CD4-positive, CD25-positive, alpha-beta regulatory T cell (primary cell): ENCODE measurements at regions not wholly inside any gene's neighbourhood (a gene's known extent, or its start where the extent isn't known, plus 50 kb on each side); places are given as distances from the start of the nearest gene placed in this dataset.

Experiments used
- ATAC-seq, 2 donors: fragments of 150-1000 bp; cut with Tn5 transposase; one replicate each; pipeline ENCODE4 v1.10.0; 2021; ENCODE audit warnings: low read depth in 2 of 2, moderate number of reproducible peaks in 2 of 2, moderate library complexity in 1 of 2
- DNase-seq, 3 donors: peaks; one replicate each; pipeline versions ENCODE4 v3.0.0 to v3.0.0-alpha.2; 2012 to 2022; ENCODE audit warnings: mixed read lengths in 1 of 3
- H3K27ac ChIP-seq: one replicate; pipeline ENCODE4 v1.7.0; 2013; ENCODE audit warnings: mild to moderate bottlenecking, low read length; ENCODE audit not compliant: insufficient read depth, poor library complexity, severe bottlenecking
- H3K27me3 ChIP-seq: one replicate; pipeline ENCODE4 v1.7.0; 2013; ENCODE audit warnings: low read length; ENCODE audit not compliant: control insufficient read depth, insufficient read depth
- H3K36me3 ChIP-seq: one replicate; pipeline ENCODE4 v1.7.0; 2013; ENCODE audit warnings: mild to moderate bottlenecking, low read length, moderate library complexity; ENCODE audit not compliant: control insufficient read depth, insufficient read depth
- H3K4me1 ChIP-seq: 2 replicates; pipeline ENCODE4 v1.7.0; 2013; ENCODE audit warnings: mild to moderate bottlenecking, low read length; ENCODE audit not compliant: insufficient read depth, control insufficient read depth, poor library complexity, severe bottlenecking
- H3K4me3 ChIP-seq: one replicate; pipeline ENCODE4 v1.7.0; 2013; ENCODE audit warnings: low read depth, mild to moderate bottlenecking, low read length, moderate library complexity
- H3K9me3 ChIP-seq, 2 experiments: 1 replicate in 1 of 2; 2 replicates in 1 of 2; pipeline ENCODE4 v1.7.0; 2013; ENCODE audit warnings: low read length in 2 of 2, mild to moderate bottlenecking in 1 of 2, moderate library complexity in 1 of 2; ENCODE audit not compliant: control insufficient read depth in 2 of 2
- H3K27ac Mint-ChIP-seq, 3 donors: one replicate each; pipeline ENCODE4 v1.8.0; 2020 to 2022; ENCODE audit warnings: mild to moderate bottlenecking in 3 of 3, mixed read lengths in 3 of 3, moderate library complexity in 2 of 3
- H3K27me3 Mint-ChIP-seq: one replicate; pipeline ENCODE4 v1.8.0; 2022; ENCODE audit warnings: mild to moderate bottlenecking, mixed read lengths
- H3K36me3 Mint-ChIP-seq: one replicate; pipeline ENCODE4 v1.8.0; 2020; ENCODE audit warnings: mixed read lengths
- H3K4me1 Mint-ChIP-seq, 4 donors: one replicate each; pipeline ENCODE4 v1.8.0; 2020 to 2022; ENCODE audit warnings: mixed read lengths in 4 of 4, mild to moderate bottlenecking in 1 of 4
- H3K4me3 Mint-ChIP-seq, 4 donors: one replicate each; pipeline ENCODE4 v1.8.0; 2020 to 2022; ENCODE audit warnings: mild to moderate bottlenecking in 4 of 4, mixed read lengths in 4 of 4, moderate library complexity in 3 of 4
- H3K9me3 Mint-ChIP-seq, 7 donors: one replicate each; pipeline ENCODE4 v1.8.0; 2020 to 2022; ENCODE audit warnings: mixed read lengths in 7 of 7, mild to moderate bottlenecking in 3 of 7, moderate library complexity in 2 of 7

DNA sequence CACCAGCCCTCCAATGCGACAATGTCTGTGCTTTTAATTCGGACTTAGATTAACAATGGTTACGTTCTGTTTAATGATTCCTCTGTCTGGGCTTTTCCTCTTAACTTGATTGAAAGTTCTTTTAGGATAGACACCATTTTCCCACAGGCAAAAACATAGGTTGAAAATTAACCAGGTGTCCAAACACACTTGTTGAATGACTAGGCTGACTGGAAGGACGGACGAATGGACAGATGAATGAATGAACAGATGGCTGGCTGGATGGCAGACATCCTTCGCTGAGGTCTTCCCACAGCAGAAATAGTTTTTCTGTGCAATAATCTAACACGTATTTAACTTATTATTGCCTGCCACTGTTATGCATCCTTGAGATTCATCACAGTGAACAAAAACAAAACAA lies 298.8 kb downstream of the SRBD1 start:
- H3K27me3 ChIP-seq: no peaks in the 10 kb centered on the region
- no peak overlapping the region for H3K27ac ChIP-seq
- Mint-ChIP-seq H3K9me3 (peaks cover 0 to 2% (median 0%) of the 10 kb centered on the region in 7 donors), H3K4me3 (no peak overlapping the region), H3K36me3 (no peaks in the 10 kb centered on the region), H3K27ac (no peak overlapping the region), H3K4me1 (no peaks in the 10 kb centered on the region), H3K27me3 (no peaks in the 10 kb centered on the region)
- H3K36me3 ChIP-seq: no peaks in the 10 kb centered on the region
- ATAC-seq (no peak), DNase-seq (no peak)
- no peak overlapping the region for H3K4me3 ChIP-seq
- H3K9me3 ChIP-seq: no peaks in the 10 kb centered on the region
- no peaks in the 10 kb centered on the region for H3K4me1 ChIP-seq

DNA sequence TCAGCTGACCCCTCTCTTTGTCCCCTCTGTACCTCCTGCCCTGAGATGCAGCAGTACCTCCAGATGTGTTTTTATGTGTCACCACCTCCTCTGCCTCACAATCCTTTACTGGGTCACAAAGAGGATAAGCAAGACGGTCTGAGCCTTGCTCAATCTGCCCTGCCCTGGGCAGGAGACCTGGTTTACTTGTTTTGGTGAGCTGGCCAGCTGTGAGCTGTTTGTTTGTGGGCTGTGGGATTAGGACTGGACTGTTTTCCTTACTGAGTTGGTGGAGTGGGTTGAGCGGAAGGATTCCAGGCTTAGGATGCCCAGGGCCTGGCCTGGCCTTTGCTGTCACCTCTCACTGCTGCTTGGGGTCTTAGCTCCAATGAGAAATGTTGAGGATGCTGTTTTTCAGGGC lies 299.5 kb downstream of the SRBD1 start:
- Histone ChIP-seq H3K4me1 (no peaks in the 10 kb centered on the region), H3K27ac (no peak overlapping the region), H3K4me3 (no peak overlapping the region), H3K9me3 (no peaks in the 10 kb centered on the region), H3K27me3 (no peaks in the 10 kb centered on the region), H3K36me3 (no peaks in the 10 kb centered on the region)
- Mint-ChIP-seq H3K4me1 (no peaks in the 10 kb centered on the region), H3K4me3 (no peak overlapping the region), H3K27ac (no peak overlapping the region), H3K27me3 (no peaks in the 10 kb centered on the region), H3K9me3 (peaks cover 0 to 2% (median 0%) of the 10 kb centered on the region in 7 donors), H3K36me3 (no peaks in the 10 kb centered on the region)
- ATAC-seq (no peak), DNase-seq (no peak)

DNA sequence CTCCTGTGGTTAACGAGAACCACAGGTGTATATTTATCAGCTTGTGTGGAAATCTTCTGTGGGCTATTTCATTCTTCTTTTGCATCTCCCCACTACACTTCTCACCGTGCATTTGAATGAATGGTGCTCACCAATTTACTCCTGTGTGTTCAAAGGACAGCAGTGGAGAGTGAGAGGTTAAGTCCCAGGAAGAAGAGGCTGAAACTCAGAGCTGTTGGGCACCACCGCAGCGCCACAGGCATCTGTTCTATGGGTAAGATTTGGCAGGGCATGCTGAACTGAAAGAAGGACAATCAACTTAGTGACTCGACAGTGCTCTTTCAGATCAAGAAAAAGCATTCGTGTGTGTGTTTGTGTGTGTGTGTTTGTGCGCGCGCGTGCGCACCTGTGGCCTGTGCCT lies 297.9 kb upstream of the SIX2 start:
- no peaks in the 10 kb centered on the region for H3K4me1 ChIP-seq
- no peak overlapping the region for H3K27ac Mint-ChIP-seq
- H3K36me3 Mint-ChIP-seq: no peaks in the 10 kb centered on the region
- H3K36me3 ChIP-seq: no peaks in the 10 kb centered on the region
- H3K9me3 ChIP-seq: no peaks in the 10 kb centered on the region
- H3K27ac ChIP-seq: no peak overlapping the region
- H3K4me3 ChIP-seq: no peak overlapping the region
- H3K27me3 Mint-ChIP-seq: no peaks in the 10 kb centered on the region
- no peaks in the 10 kb centered on the region for H3K4me1 Mint-ChIP-seq
- H3K27me3 ChIP-seq: no peaks in the 10 kb centered on the region
- DNase-seq (no peak), ATAC-seq (no peak)
- H3K4me3 Mint-ChIP-seq: no peak overlapping the region
- H3K9me3 Mint-ChIP-seq: peaks cover 0 to 2% (median 0%) of the 10 kb centered on the region in 7 donors

DNA sequence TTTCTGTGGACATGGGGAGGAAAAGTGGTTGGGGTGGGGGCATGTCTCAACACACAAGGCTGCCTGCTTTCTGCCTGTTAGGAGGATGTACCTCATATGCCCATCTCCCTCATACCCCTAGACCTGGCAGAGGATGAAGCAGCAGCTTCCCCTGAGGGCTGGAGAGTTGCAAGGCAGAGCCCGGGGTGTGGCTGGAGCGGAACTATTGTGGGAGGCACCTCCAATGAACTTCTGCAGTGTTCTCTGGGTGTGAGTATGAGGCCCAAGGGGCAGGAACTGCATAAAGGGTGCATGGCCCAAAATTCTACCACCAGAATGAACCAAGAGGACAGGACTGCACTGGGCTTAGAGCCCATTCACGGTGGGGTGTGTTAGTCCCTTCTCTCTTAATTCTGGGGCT lies 296.3 kb upstream of the SIX2 start:
- H3K36me3 ChIP-seq: no peaks in the 10 kb centered on the region
- no peaks in the 10 kb centered on the region for H3K4me1 ChIP-seq
- peaks cover 0 to under 1% (median 0%) of the 10 kb centered on the region in 7 donors for H3K9me3 Mint-ChIP-seq
- H3K27ac ChIP-seq: no peak overlapping the region
- ATAC-seq: no peak
- no peaks in the 10 kb centered on the region for H3K36me3 Mint-ChIP-seq
- no peaks in the 10 kb centered on the region for H3K4me1 Mint-ChIP-seq
- H3K4me3 ChIP-seq: no peak overlapping the region
- H3K27ac Mint-ChIP-seq: no peak overlapping the region
- H3K27me3 Mint-ChIP-seq: no peaks in the 10 kb centered on the region
- H3K4me3 Mint-ChIP-seq: no peak overlapping the region
- DNase-seq: no peak
- H3K9me3 ChIP-seq: no peaks in the 10 kb centered on the region
- H3K27me3 ChIP-seq: no peaks in the 10 kb centered on the region

- no peak for DNase-seq
- H3K4me1 Mint-ChIP-seq: no peaks in the 10 kb centered on the region
- no peaks in the 10 kb centered on the region for H3K9me3 Mint-ChIP-seq
- no peak overlapping the region for H3K4me3 ChIP-seq
- H3K4me3 Mint-ChIP-seq: no peak overlapping the region
- H3K27me3 ChIP-seq: no peaks in the 10 kb centered on the region
- no peaks in the 10 kb centered on the region for H3K36me3 ChIP-seq
- H3K9me3 ChIP-seq: no peaks in the 10 kb centered on the region
- H3K27me3 Mint-ChIP-seq: no peaks in the 10 kb centered on the region
- no peak overlapping the region for H3K27ac ChIP-seq
- H3K27ac Mint-ChIP-seq: no peak overlapping the region
- H3K36me3 Mint-ChIP-seq: no peaks in the 10 kb centered on the region
- H3K4me1 ChIP-seq: no peaks in the 10 kb centered on the region
- no peak for ATAC-seq
Observed at GRCh38 chr2:45303417-45304202, 294.4 kb upstream of the SIX2 start.

DNA sequence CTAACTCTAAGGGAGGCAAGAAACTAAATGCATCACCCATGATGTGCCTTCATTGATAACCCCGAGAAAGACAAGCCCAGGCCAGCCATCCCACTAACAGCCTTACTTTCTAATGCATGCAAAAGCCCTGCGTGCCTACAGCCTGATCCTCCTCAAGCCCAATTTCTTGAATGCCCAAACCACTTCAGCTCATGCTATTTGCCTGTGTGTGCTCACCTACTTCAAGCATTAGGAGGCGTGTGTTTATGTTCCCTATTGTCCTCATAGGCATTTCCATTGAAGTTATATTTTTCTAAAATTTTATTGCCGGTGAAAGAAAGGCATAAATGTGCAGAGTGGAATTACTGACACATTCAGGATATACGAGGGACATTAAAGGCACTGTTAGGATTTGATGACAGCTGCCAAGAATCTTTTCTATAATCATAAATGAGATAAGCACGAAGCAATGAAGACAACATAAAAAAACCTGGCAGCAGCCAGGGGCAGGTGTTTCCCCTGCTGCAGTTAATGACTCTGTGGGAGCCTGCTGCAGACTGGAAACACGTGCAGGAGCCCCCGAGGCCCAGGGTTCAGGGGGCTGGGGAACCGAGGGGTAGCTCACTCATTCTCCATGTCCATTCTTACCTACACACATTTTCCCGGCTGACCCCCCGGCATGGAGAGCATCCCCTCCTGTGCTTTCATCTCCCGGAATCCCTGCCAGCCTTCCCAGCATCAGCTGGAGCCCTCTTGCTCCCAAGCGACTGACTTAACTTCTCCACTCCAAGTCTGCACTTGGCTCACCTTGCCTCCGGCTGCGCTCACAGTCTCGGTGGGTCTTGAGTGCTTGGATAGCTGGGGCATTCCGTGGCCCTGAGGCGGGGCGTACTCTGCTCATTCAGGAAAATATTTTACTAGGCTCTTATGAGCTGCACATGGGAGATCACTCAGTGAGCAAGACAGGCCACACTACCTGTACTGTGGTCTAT lies 292.3 kb upstream of the SIX2 start:
- Mint-ChIP-seq H3K4me3 (no peak overlapping the region), H3K27me3 (no peaks in the 10 kb centered on the region), H3K36me3 (no peaks in the 10 kb centered on the region), H3K4me1 (no peaks in the 10 kb centered on the region), H3K9me3 (no peaks in the 10 kb centered on the region), H3K27ac (no peak overlapping the region)
- no peaks in the 10 kb centered on the region for H3K9me3 ChIP-seq
- H3K27me3 ChIP-seq: no peaks in the 10 kb centered on the region
- H3K4me3 ChIP-seq: no peak overlapping the region
- H3K4me1 ChIP-seq: no peaks in the 10 kb centered on the region
- H3K27ac ChIP-seq: no peak overlapping the region
- DNase-seq (no peak), ATAC-seq (no peak)
- no peaks in the 10 kb centered on the region for H3K36me3 ChIP-seq

DNA sequence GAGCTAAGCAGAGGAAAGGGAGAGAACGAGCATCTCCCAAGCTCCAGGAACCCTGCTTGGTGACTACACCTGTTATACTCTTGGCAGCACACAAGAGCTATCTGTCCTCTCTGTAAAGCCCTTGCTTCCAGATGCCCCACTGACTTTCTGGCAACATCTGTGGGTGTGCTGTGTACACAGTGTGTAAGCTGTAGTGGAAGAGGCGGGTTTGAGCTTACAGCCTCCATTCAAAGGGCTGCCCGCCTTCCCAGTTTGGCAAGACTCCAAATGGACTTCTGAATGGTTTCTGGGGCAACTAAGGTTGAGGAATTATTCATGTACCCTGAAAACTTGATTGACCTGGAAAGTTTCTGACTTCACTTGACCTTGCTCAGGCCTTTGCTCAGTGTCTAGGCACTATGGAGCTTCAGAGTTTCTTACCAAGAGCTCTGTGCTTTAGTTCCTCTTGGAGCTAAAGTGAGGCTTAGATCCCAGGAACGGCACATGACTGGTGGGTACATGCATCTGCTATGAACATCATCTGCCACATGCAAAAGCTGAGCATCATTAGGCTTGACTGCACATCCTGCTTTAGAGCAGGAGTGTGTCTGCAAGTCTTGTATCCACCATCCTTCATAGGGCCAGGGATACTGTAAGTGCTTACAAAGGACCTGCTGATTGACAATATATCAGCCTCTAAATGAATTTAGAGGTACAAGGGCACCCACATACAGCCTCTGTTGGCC lies 290.9 kb upstream of the SIX2 start:
- H3K36me3 Mint-ChIP-seq: no peaks in the 10 kb centered on the region
- no peaks in the 10 kb centered on the region for H3K36me3 ChIP-seq
- no peaks in the 10 kb centered on the region for H3K9me3 Mint-ChIP-seq
- H3K27me3 ChIP-seq: no peaks in the 10 kb centered on the region
- H3K4me3 ChIP-seq: no peak overlapping the region
- ATAC-seq (no peak), DNase-seq (no peak)
- H3K4me1 ChIP-seq: no peaks in the 10 kb centered on the region
- no peak overlapping the region for H3K27ac Mint-ChIP-seq
- H3K9me3 ChIP-seq: no peaks in the 10 kb centered on the region
- no peaks in the 10 kb centered on the region for H3K4me1 Mint-ChIP-seq
- H3K27ac ChIP-seq: no peak overlapping the region
- no peak overlapping the region for H3K4me3 Mint-ChIP-seq
- no peaks in the 10 kb centered on the region for H3K27me3 Mint-ChIP-seq
